ENCODE measurements at regions not wholly inside any gene's neighbourhood (a gene's known extent, or its start where the extent isn't known, plus 50 kb on each side); places are given as distances from the start of the nearest gene placed in this dataset.

DNA sequence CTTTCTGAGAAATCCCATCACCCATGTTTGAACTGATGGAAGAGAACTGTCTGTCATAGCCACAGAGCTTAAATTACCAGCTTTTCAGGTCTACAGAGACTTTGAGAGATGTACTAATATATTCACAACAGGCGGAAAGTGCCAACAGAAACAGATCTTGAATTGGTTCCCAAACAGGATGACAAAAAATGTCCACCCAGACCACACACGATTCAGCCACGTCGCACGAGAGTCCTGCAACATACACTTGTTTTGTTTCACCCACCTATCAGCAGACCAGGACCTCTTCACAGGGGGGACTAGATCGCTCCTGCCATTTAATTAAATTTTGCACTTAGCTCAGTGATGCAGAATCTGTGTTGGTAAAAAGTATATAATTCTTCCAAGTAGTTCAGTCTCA is 187.1 kb upstream of the CEP162 start:
- no peak for TF ChIP-seq EZH2 (IDR thresholded peaks at IDR 0.05)
- no peak for TF ChIP-seq POLR2AphosphoS5 (IDR thresholded peaks at IDR 0.05; ENCODE audit: borderline replicate concordance, low read depth, low read length)

All from SK-N-MC (cell line).